ENCODE measurements at regions not wholly inside any gene's neighbourhood (a gene's known extent, or its start where the extent isn't known, plus 50 kb on each side); places are given as distances from the start of the nearest gene placed in this dataset.
A peak's percentile ranks its signal among the peaks of the same experiment; 100 is the strongest.

DNA sequence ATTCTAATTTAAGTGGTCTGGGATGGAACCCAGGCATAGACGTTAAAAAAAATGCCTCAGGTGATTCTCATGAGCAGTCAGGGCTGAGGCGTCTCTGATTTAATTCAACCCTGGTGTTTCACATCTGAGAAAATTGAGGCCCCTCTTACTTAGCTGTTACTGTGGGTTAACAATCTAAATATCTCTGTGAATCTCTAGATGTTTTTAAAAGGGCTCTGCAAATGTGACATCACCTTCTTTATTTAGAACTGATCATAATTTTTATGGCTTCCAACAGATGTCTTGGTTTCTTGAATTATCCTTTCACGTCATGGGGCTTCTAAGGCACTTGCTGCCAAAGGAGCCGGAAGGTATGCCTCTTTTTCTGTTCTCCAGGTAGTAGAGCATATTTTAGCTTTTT lies 76.1 kb upstream of the LIN7C start:
- 52% methylated on average over 4 of the region's 4 CpGs for WGBS (ENCODE audit: low lambda C conversion rate, missing lambda C conversion rate)

DNA sequence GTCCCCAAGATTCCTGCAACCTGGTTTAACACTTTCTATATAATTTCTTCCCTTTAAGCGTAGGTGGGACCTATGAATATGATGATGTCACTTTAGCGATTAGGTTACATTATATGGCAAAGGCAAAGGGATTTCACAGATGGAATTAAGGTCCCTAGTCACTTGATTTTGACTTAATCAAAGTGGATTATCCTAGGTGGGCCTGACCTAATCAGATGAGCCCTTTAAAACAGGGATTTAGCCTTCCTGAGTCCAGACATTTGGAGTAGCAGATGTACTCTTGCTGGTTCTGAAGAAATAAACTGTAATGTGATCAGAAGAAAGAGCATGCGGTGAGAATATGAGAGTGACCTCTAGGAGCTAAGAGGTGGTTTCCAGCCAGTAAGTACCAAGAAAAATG lies 67.8 kb upstream of the LIN7C start:
- no peaks in the 10 kb centered on the region for H3K9me3 ChIP-seq (ENCODE audit: low read depth)
- H3K9me2 ChIP-seq (replicated peaks; ENCODE audit: insufficient read depth) = no peaks in the 10 kb centered on the region
- no peaks in the 10 kb centered on the region for H3K4me1 ChIP-seq (ENCODE audit: insufficient read depth)
- DNase-seq (ENCODE audit: low spot score) = no peak
- no peak overlapping the region for H3K4me3 ChIP-seq
- H3K27ac ChIP-seq = no peak overlapping the region
- H2AFZ ChIP-seq = no peak overlapping the region
- TF ChIP-seq EZH2 (IDR thresholded peaks at IDR 0.05; ENCODE audit: borderline replicate concordance) = no peak
- no peak for TF ChIP-seq EZH2phosphoT487 (IDR thresholded peaks at IDR 0.05; ENCODE audit: low read depth, severe bottlenecking, unreplicated experiment)
- TF ChIP-seq, protein P1, sequence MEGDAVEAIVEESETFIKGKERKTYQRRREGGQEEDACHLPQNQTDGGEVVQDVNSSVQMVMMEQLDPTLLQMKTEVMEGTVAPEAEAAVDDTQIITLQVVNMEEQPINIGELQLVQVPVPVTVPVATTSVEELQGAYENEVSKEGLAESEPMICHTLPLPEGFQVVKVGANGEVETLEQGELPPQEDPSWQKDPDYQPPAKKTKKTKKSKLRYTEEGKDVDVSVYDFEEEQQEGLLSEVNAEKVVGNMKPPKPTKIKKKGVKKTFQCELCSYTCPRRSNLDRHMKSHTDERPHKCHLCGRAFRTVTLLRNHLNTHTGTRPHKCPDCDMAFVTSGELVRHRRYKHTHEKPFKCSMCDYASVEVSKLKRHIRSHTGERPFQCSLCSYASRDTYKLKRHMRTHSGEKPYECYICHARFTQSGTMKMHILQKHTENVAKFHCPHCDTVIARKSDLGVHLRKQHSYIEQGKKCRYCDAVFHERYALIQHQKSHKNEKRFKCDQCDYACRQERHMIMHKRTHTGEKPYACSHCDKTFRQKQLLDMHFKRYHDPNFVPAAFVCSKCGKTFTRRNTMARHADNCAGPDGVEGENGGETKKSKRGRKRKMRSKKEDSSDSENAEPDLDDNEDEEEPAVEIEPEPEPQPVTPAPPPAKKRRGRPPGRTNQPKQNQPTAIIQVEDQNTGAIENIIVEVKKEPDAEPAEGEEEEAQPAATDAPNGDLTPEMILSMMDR (IDR thresholded peaks at IDR 0.05; ENCODE audit: poor library complexity) = no peak
- no peaks in the 10 kb centered on the region for H3K36me3 ChIP-seq (replicated peaks; ENCODE audit: insufficient read depth, low read depth)
- H3K27me3 ChIP-seq = no peaks in the 10 kb centered on the region
- 92% methylated on average over 3 of the region's 3 CpGs for WGBS (ENCODE audit: low lambda C conversion rate, missing lambda C conversion rate)
- H3K79me2 ChIP-seq = no peaks in the 10 kb centered on the region
- no peak overlapping the region for H3K4me2 ChIP-seq
- H4K20me1 ChIP-seq (ENCODE audit: insufficient read depth, poor library complexity, severe bottlenecking) = no peaks in the 10 kb centered on the region

More for the DNA sequence above, 76.1 kb upstream of the LIN7C start:
- TF ChIP-seq, protein P1 (IDR thresholded peaks at IDR 0.05; ENCODE audit: poor library complexity) = no peak
- TF ChIP-seq EZH2 (IDR thresholded peaks at IDR 0.05; ENCODE audit: borderline replicate concordance) (no peak), EZH2phosphoT487 (IDR thresholded peaks at IDR 0.05; ENCODE audit: low read depth, severe bottlenecking, unreplicated experiment) (no peak)
- Histone ChIP-seq H3K9me3 (ENCODE audit: low read depth) (no peaks in the 10 kb centered on the region), H3K4me1 (ENCODE audit: insufficient read depth) (peaks cover 10% of the 10 kb centered on the region), H3K27ac (peak overlapping the region; percentile 5), H3K4me2 (no peak overlapping the region), H3K9me2 (replicated peaks; ENCODE audit: insufficient read depth) (no peaks in the 10 kb centered on the region), H3K4me3 (no peak overlapping the region), H3K27me3 (no peaks in the 10 kb centered on the region), H4K20me1 (ENCODE audit: insufficient read depth, poor library complexity, severe bottlenecking) (no peaks in the 10 kb centered on the region), H2AFZ (no peak overlapping the region), H3K36me3 (replicated peaks; ENCODE audit: insufficient read depth, low read depth) (no peaks in the 10 kb centered on the region), H3K79me2 (no peaks in the 10 kb centered on the region)
- no peak for DNase-seq (ENCODE audit: low spot score)

DNA sequence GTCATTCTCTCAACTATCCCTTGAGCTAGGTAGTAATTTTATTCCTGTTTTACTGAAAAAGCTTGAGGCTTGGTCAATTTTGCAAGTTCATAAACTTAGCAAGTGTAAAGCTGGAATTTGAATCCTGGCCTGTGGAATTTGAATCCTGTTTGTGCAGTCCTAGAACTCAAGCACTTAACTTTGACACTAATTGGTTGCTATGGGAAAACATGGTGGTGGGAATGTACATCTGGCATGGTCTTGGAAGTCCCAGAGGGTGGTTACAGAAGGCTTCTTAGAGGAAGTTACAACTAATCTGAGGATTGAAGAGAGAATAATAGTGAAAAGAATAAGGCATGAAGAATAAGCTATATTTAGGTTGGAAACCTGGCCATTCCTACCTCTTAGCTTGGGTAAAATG lies 66.5 kb upstream of the LIN7C start:
- Histone ChIP-seq H4K20me1 (ENCODE audit: insufficient read depth, poor library complexity, severe bottlenecking) (no peaks in the 10 kb centered on the region), H3K79me2 (no peaks in the 10 kb centered on the region), H3K4me1 (ENCODE audit: insufficient read depth) (no peaks in the 10 kb centered on the region), H3K9me2 (replicated peaks; ENCODE audit: insufficient read depth) (no peaks in the 10 kb centered on the region), H3K36me3 (replicated peaks; ENCODE audit: insufficient read depth, low read depth) (no peaks in the 10 kb centered on the region), H3K9me3 (ENCODE audit: low read depth) (no peaks in the 10 kb centered on the region), H2AFZ (no peak overlapping the region), H3K4me3 (no peak overlapping the region), H3K27me3 (no peaks in the 10 kb centered on the region), H3K4me2 (no peak overlapping the region), H3K27ac (no peak overlapping the region)
- TF ChIP-seq, protein P1 (IDR thresholded peaks at IDR 0.05; ENCODE audit: poor library complexity) = no peak
- no peak for TF ChIP-seq EZH2 (IDR thresholded peaks at IDR 0.05; ENCODE audit: borderline replicate concordance)
- no peak for DNase-seq (ENCODE audit: low spot score)

DNA sequence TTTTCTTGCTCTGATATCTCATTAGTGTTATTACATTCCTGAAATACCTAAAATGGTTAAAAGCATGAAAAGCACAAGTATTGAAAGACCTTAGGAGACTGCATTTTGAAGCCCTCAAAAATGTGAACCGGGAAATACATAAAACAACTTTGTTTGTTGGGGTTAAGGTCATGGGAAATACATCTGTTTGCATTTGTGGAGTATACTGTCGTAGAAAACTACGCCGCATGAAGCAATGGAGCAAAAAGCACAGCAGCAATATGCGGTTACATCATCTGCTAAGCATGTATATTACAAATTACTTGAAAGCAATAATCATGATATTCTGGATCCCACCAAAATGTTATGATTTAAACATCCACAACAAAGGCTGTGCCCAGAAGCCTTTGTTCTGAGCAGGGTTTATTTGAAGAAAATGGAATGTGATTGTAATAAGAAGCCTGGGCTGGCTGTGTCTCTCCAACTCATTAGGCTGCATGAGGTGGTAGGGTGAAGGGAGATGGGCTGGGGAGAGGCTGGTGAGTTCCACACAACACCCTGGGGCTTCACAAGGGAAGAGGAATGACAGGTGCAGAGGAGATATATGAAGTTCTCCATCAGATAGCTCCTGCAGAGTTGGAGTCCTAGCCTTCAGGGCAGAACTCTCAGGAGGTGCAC lies 64.7 kb upstream of the LIN7C start:
- no peak overlapping the region for H2AFZ ChIP-seq
- no peak for DNase-seq (ENCODE audit: low spot score)
- H3K4me3 ChIP-seq = no peak overlapping the region
- no peaks in the 10 kb centered on the region for H3K36me3 ChIP-seq (replicated peaks; ENCODE audit: insufficient read depth, low read depth)
- no peaks in the 10 kb centered on the region for H3K27me3 ChIP-seq
- no peaks in the 10 kb centered on the region for H3K9me3 ChIP-seq (ENCODE audit: low read depth)
- no peaks in the 10 kb centered on the region for H4K20me1 ChIP-seq (ENCODE audit: insufficient read depth, poor library complexity, severe bottlenecking)
- no peak for TF ChIP-seq EZH2phosphoT487 (IDR thresholded peaks at IDR 0.05; ENCODE audit: low read depth, severe bottlenecking, unreplicated experiment)
- H3K27ac ChIP-seq = no peak overlapping the region
- no peak overlapping the region for H3K4me2 ChIP-seq
- H3K79me2 ChIP-seq = no peaks in the 10 kb centered on the region
- WGBS (ENCODE audit: low lambda C conversion rate, missing lambda C conversion rate) = 52% methylated on average over 5 of the region's 5 CpGs
- H3K9me2 ChIP-seq (replicated peaks; ENCODE audit: insufficient read depth) = no peaks in the 10 kb centered on the region
- H3K4me1 ChIP-seq (ENCODE audit: insufficient read depth) = no peaks in the 10 kb centered on the region
